IMR-90 (cell line): ENCODE measurements at regions not wholly inside any gene's neighbourhood (a gene's known extent, or its start where the extent isn't known, plus 50 kb on each side); places are given as distances from the start of the nearest gene placed in this dataset.

Source experiments
- ATAC-seq: fragments of 200-7000 bp; cut with Tn5 transposase; 2 replicates; pipeline ENCODE4 v1.9.1; 2020; ENCODE audit warnings: low read depth, mild to moderate bottlenecking, moderate library complexity
- BruUV-seq: library from RNA; stranded (reverse); fragments of 400-500 nt; replicated peaks from 2 replicates; lab custom pipeline; 2021; lab: Mats Ljungman, UMichigan
- CTCF ChIA-PET: fragments of 300-600 bp; formaldehyde crosslinking; extraction: SDS; loops from one replicate; lab custom pipeline; 2021; ENCODE audit warnings: antibody characterized with exemption; lab: Yijun Ruan, JAX
- POLR2A ChIA-PET: fragments of 300-600 bp; sonication (Branson Sonifier 250); formaldehyde crosslinking; loops from one replicate; lab custom pipeline; 2022; ENCODE audit warnings: antibody characterized with exemption; ENCODE audit not compliant: unreplicated experiment; lab: Charles Lee
- DNase-seq: peaks from one replicate; pipeline ENCODE4 v3.0.0; 2013
- H2AFZ ChIP-seq: replicated peaks from 2 replicates; pipeline ENCODE3; 2013; ENCODE audit warnings: low read length, mild to moderate bottlenecking; ENCODE audit not compliant: poor library complexity
- H2AK5ac ChIP-seq: 2 replicates; pipeline ENCODE4 v1.6.1; 2013; ENCODE audit warnings: low read depth, low read length, inconsistent platforms
- H2AK9ac ChIP-seq: replicated peaks from 2 replicates; pipeline ENCODE3; 2013; ENCODE audit warnings: mild to moderate bottlenecking, low read depth, low read length, moderate library complexity; ENCODE audit not compliant: poor library complexity
- H2BK120ac ChIP-seq: 2 replicates; pipeline ENCODE4 v1.6.1; 2013; ENCODE audit warnings: low read depth, low read length, inconsistent platforms
- H2BK15ac ChIP-seq: 3 replicates; pipeline ENCODE4 v1.6.1; 2013; ENCODE audit warnings: low read depth, low read length, inconsistent platforms
- H2BK20ac ChIP-seq: 2 replicates; pipeline ENCODE4 v1.6.1; 2013; ENCODE audit warnings: low read depth, mild to moderate bottlenecking, inconsistent platforms, low read length, moderate library complexity
- H2BK5ac ChIP-seq: 2 replicates; pipeline ENCODE4 v1.6.1; 2013; ENCODE audit warnings: mild to moderate bottlenecking, low read depth, low read length, inconsistent platforms; ENCODE audit not compliant: poor library complexity, severe bottlenecking
- H3K14ac ChIP-seq: replicated peaks from 2 replicates; pipeline ENCODE4 v1.6.1; 2013; ENCODE audit warnings: low read depth, low read length, inconsistent platforms
- H3K18ac ChIP-seq: 2 replicates; pipeline ENCODE4 v1.6.1; 2013; ENCODE audit warnings: low read depth, low read length, control low read depth
- H3K23ac ChIP-seq: 2 replicates; pipeline ENCODE4 v1.6.1; 2013; ENCODE audit warnings: low read depth, low read length, inconsistent platforms
- H3K27ac ChIP-seq: 2 replicates; pipeline ENCODE4 v1.5.1; 2013; ENCODE audit warnings: mild to moderate bottlenecking, control low read depth, low read length; ENCODE audit not compliant: insufficient read depth
- H3K27me3 ChIP-seq: 2 replicates; pipeline ENCODE4 v1.6.1; 2013; ENCODE audit warnings: low read length; ENCODE audit not compliant: control insufficient read depth, insufficient read depth
- H3K36me3 ChIP-seq: 2 replicates; pipeline ENCODE4 v1.6.1; 2013; ENCODE audit warnings: low read length, mixed read lengths; ENCODE audit not compliant: control insufficient read depth, insufficient read depth
- H3K4ac ChIP-seq: 2 replicates; pipeline ENCODE4 v1.6.1; 2013; ENCODE audit warnings: low read depth, low read length, inconsistent platforms
- H3K4me1 ChIP-seq: 2 replicates; pipeline ENCODE4 v1.6.1; 2013; ENCODE audit warnings: low read length, mixed read lengths; ENCODE audit not compliant: control insufficient read depth, insufficient read depth
- H3K4me2 ChIP-seq: 2 replicates; pipeline ENCODE4 v1.6.1; 2013; ENCODE audit warnings: low read depth, mild to moderate bottlenecking, control low read depth, low read length, moderate library complexity
- H3K4me3 ChIP-seq: 2 replicates; pipeline ENCODE4 v1.5.1; 2013; ENCODE audit warnings: low read depth, mild to moderate bottlenecking, control low read depth, low read length, moderate library complexity; ENCODE audit not compliant: insufficient read depth
- H3K56ac ChIP-seq: 2 replicates; pipeline ENCODE4 v1.6.1; 2013; ENCODE audit warnings: low read length, inconsistent platforms; ENCODE audit not compliant: insufficient read depth; ENCODE audit errors: extremely low read depth
- H3K79me1 ChIP-seq, 2 experiments: 2 replicates each; pipeline ENCODE4 v1.6.1; 2013; ENCODE audit warnings: low read length in 2 of 2, inconsistent platforms in 1 of 2, low read depth in 1 of 2
- H3K9ac ChIP-seq: 2 replicates; pipeline ENCODE4 v1.6.1; 2013; ENCODE audit warnings: low read depth, low read length, control low read depth
- H3K9me1 ChIP-seq: 2 replicates; pipeline ENCODE4 v1.6.1; 2013; ENCODE audit warnings: low read length, inconsistent platforms; ENCODE audit not compliant: insufficient read depth
- H3K9me3 ChIP-seq: 2 replicates; pipeline ENCODE4 v1.6.1; 2013; ENCODE audit warnings: low read length; ENCODE audit not compliant: control insufficient read depth, insufficient read depth
- H4K20me1 ChIP-seq: 2 replicates; pipeline ENCODE4 v1.6.1; 2013; ENCODE audit warnings: low read length, inconsistent platforms; ENCODE audit not compliant: insufficient read depth
- H4K5ac ChIP-seq: 2 replicates; pipeline ENCODE4 v1.6.1; 2013; ENCODE audit warnings: mild to moderate bottlenecking, low read depth, low read length, control low read depth
- H4K8ac ChIP-seq, 2 experiments: 2 replicates each; pipeline ENCODE4 v1.6.1; 2013; ENCODE audit warnings: low read depth in 2 of 2, low read length in 2 of 2, control low read depth in 1 of 2, inconsistent platforms in 1 of 2
- H4K91ac ChIP-seq: 2 replicates; pipeline ENCODE4 v1.6.1; 2013; ENCODE audit warnings: low read depth, low read length, inconsistent platforms; ENCODE audit not compliant: insufficient read depth
- BHLHE40 ChIP-seq: fragments of 150-350 bp; IDR thresholded peaks from 2 replicates; pipeline ENCODE4 v1.6.1; 2016; ENCODE audit warnings: mild to moderate bottlenecking, low read depth, low read length
- CEBPB ChIP-seq: IDR thresholded peaks from 2 replicates; pipeline ENCODE4 v1.6.1; 2012; ENCODE audit warnings: low read depth, low read length, improper control_type of control experiment
- CHD1 ChIP-seq: IDR thresholded peaks from 2 replicates; pipeline ENCODE4 v1.6.1; 2012; ENCODE audit warnings: low read depth, low read length, improper control_type of control experiment
- CTCF ChIP-seq: conservative IDR thresholded peaks from 2 replicates; pipeline ENCODE4 v1.5.1; 2012; ENCODE audit warnings: mild to moderate bottlenecking, low read depth, low read length, improper control_type of control experiment
- ELK1 ChIP-seq: fragments of 150-350 bp; IDR thresholded peaks from 2 replicates; pipeline ENCODE4 v1.6.1; 2016; ENCODE audit warnings: low read depth, mild to moderate bottlenecking, low read length, moderate library complexity, borderline replicate concordance
- MAZ ChIP-seq: IDR thresholded peaks from 2 replicates; pipeline ENCODE4 v1.6.1; 2012; ENCODE audit warnings: low read depth, mild to moderate bottlenecking, low read length, improper control_type of control experiment, moderate library complexity, borderline replicate concordance
- MXI1 ChIP-seq: IDR thresholded peaks from 2 replicates; pipeline ENCODE4 v1.6.1; 2012; ENCODE audit warnings: low read depth, mild to moderate bottlenecking, low read length, moderate library complexity, borderline replicate concordance
- RAD21 ChIP-seq: IDR thresholded peaks from 2 replicates; pipeline ENCODE4 v1.6.1; 2012; ENCODE audit warnings: low read length, improper control_type of control experiment
- RCOR1 ChIP-seq: IDR thresholded peaks from 2 replicates; pipeline ENCODE4 v1.6.1; 2012; ENCODE audit warnings: mild to moderate bottlenecking, low read length, improper control_type of control experiment; ENCODE audit not compliant: insufficient replicate concordance
- RFX5 ChIP-seq: IDR thresholded peaks from 2 replicates; pipeline ENCODE4 v1.8.0; 2012; ENCODE audit warnings: low read depth, mild to moderate bottlenecking, low read length, moderate library complexity
- USF2 ChIP-seq: fragments of 150-350 bp; IDR thresholded peaks from 2 replicates; pipeline ENCODE4 v1.6.1; 2017; ENCODE audit warnings: mild to moderate bottlenecking, antibody characterized with exemption, low read length, low read depth
- WGBS, 2 experiments: methylation state at CpG; one replicate each; pipeline versions ENCODE4 v1.1.5 to v1.1.7; 2013; ENCODE audit warnings: missing lambda C conversion rate in 2 of 2; ENCODE audit not compliant: insufficient read length in 1 of 2; ENCODE audit errors: extremely low coverage in 2 of 2; 5-methylcytosine and 5-hydroxymethylcytosine counted together
- dilution Hi-C: fragments of 300-500 bp; cut with HindIII; formaldehyde crosslinking; loops from one replicate; pipeline ENCODE4 v1.14.3; 2018; ENCODE audit warnings: low sequenced_read_pairs; ENCODE audit not compliant: unreplicated experiment
- in situ Hi-C: fragments of 300-500 bp; cut with MboI; formaldehyde crosslinking; loops from 3 replicates; pipeline ENCODE4 v1.14.3; 2019; ENCODE audit warnings: low sequenced_read_pairs, inconsistent platforms, mixed read lengths
- intact Hi-C: fragments of 100-400 bp; cut with micrococcal nuclease; formaldehyde crosslinking; loops from 2 replicates; pipeline ENCODE4 v1.10.0; 2022

GRCh38 chr9:81387360-81388106 is 301.8 kb downstream of the TLE1 start:
- no peak overlapping the region for H3K27ac ChIP-seq
- H3K9ac ChIP-seq = no peak overlapping the region

More at GRCh38 chr9:81387360-81388106, 301.8 kb downstream of the TLE1 start:
- dilution Hi-C loops = no loop called here
- Histone ChIP-seq H2BK5ac (no peak overlapping the region), H2BK20ac (no peak overlapping the region), H3K4me2 (no peak overlapping the region), H4K20me1 (no peaks in the 10 kb centered on the region), H4K91ac (no peak overlapping the region), H2BK120ac (no peak overlapping the region), H3K18ac (no peak overlapping the region), H3K9me3 (no peaks in the 10 kb centered on the region), H3K23ac (no peak overlapping the region), H2BK15ac (no peak overlapping the region), H2AFZ (no peak overlapping the region), H2AK9ac (no peak overlapping the region), H3K4me3 (no peak overlapping the region), H3K27me3 (no peaks in the 10 kb centered on the region), H3K4me1 (peaks cover 13% of the 10 kb centered on the region), H3K14ac (no peak overlapping the region), H3K4ac (no peak overlapping the region), H3K56ac (no peak overlapping the region), H2AK5ac (no peak overlapping the region), H4K5ac (no peak overlapping the region), H3K36me3 (no peaks in the 10 kb centered on the region), H3K79me1 (no peaks in the 10 kb centered on the region), H4K8ac (no peak overlapping the region), H3K9me1 (peaks cover 7% of the 10 kb centered on the region)
- DNase-seq (no peak), ATAC-seq (no peak)
- TF ChIP-seq RCOR1 = no peak
- no peak for TF ChIP-seq ELK1
- no peak for TF ChIP-seq MXI1
- TF ChIP-seq BHLHE40 = no peak
- no peak for TF ChIP-seq CHD1
- no peak for TF ChIP-seq RAD21
- no peak for TF ChIP-seq CTCF
- TF ChIP-seq MAZ = no peak
- TF ChIP-seq CEBPB = no peak
- no peak for TF ChIP-seq RFX5
- no peak for TF ChIP-seq USF2
- no TSS peak for BruUV-seq
- in situ Hi-C loops = no loop called here
- WGBS, 2 experiments = 100% methylated on average over 1 of the region's 8 CpGs; no CpG with 5 or more reads in 1 of the 2 experiments
- intact Hi-C loops = loop anchor here (2.0 kb wide), 2 partner anchors 43 to 299 kb away; no protein-coding TSS in a partner anchor
- CTCF ChIA-PET = no interaction called here
- POLR2A ChIA-PET = no interaction called here
